Smooth muscle cell (in vitro differentiated cells): ENCODE measurements at regions not wholly inside any gene's neighbourhood (a gene's known extent, or its start where the extent isn't known, plus 50 kb on each side); places are given as distances from the start of the nearest gene placed in this dataset.

Experiments
- DNase-seq: peaks from one replicate; lab custom pipeline; 2025; ENCODE audit not compliant: unreplicated experiment; lab: John Stamatoyannopoulos, UW
- H2AFZ ChIP-seq: fragments of 200-600 bp; sonication (generic); 2 replicates; pipeline ENCODE4 v1.6.0; 2016; ENCODE audit warnings: antibody characterized with exemption, low read depth, mild to moderate bottlenecking
- H3F3A ChIP-seq: fragments of 200-600 bp; sonication (generic); 2 replicates; pipeline ENCODE4 v1.6.0; 2017; ENCODE audit warnings: antibody characterized with exemption, low read depth
- H3K27ac ChIP-seq: fragments of 200-600 bp; sonication (generic); 2 replicates; pipeline ENCODE4 v1.5.1; 2016; ENCODE audit warnings: low read depth, mild to moderate bottlenecking
- H3K27me3 ChIP-seq: fragments of 200-600 bp; sonication (generic); 2 replicates; pipeline ENCODE4 v1.6.1; 2016; ENCODE audit warnings: low read depth, mild to moderate bottlenecking
- H3K36me3 ChIP-seq: fragments of 200-600 bp; sonication (generic); 2 replicates; pipeline ENCODE4 v1.5.1; 2016; ENCODE audit warnings: low read depth
- H3K4me1 ChIP-seq: fragments of 200-600 bp; sonication (generic); 2 replicates; pipeline ENCODE4 v1.5.1; 2016; ENCODE audit warnings: low read depth
- H3K4me2 ChIP-seq: fragments of 200-600 bp; sonication (generic); 2 replicates; pipeline ENCODE4 v1.6.0; 2016; ENCODE audit warnings: mild to moderate bottlenecking
- H3K4me3 ChIP-seq: fragments of 200-600 bp; sonication (generic); 2 replicates; pipeline ENCODE4 v1.5.1; 2016; ENCODE audit warnings: mild to moderate bottlenecking
- H3K79me2 ChIP-seq: fragments of 200-600 bp; sonication (generic); 2 replicates; pipeline ENCODE4 v1.6.0; 2016; ENCODE audit warnings: low read depth, mild to moderate bottlenecking
- H3K9ac ChIP-seq: fragments of 200-600 bp; sonication (generic); 2 replicates; pipeline ENCODE4 v1.6.0; 2016; ENCODE audit warnings: low read depth
- H3K9me3 ChIP-seq: fragments of 200-600 bp; sonication (generic); replicated peaks from 2 replicates; pipeline ENCODE4 v1.5.1; 2016; ENCODE audit warnings: low read depth
- H4K20me1 ChIP-seq: fragments of 200-600 bp; sonication (generic); 2 replicates; pipeline ENCODE4 v1.6.0; 2016; ENCODE audit warnings: low read depth
- CTCF ChIP-seq: fragments of 200-600 bp; sonication (generic); IDR thresholded peaks from 2 replicates; pipeline ENCODE4 v1.5.1; 2017; ENCODE audit warnings: borderline replicate concordance, mild to moderate bottlenecking, antibody characterized with exemption; ENCODE audit not compliant: insufficient read depth, poor library complexity, severe bottlenecking
- WGBS: methylation state at CpG from one replicate; pipeline ENCODE4 v1.1.7; 2016; ENCODE audit warnings: low lambda C conversion rate; 5-methylcytosine and 5-hydroxymethylcytosine counted together

DNA sequence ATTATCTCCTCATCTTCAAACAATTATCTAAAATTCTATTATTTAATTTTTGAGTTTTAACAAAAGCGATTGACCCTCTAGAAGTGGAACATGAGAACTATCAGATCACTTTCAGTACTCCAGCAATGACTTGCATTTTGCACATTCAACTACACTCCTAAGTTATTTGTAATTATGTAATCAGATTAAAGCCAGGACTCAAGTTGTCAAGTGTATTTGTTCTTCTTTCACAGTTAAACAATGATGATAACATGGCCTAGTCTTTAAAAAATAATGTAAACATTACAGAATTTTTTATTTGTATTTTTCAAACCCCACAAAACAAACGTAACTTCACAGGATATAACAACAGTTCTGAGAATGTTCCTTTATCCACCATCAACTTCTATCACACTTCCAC is 2148.9 kb upstream of the ACO1 start:
- H3K4me2 ChIP-seq, result no peak overlapping the region
- no peaks in the 10 kb centered on the region for H3K4me1 ChIP-seq
- H4K20me1 ChIP-seq, result no peaks in the 10 kb centered on the region
- H3K27me3 ChIP-seq, result no peaks in the 10 kb centered on the region
- H3F3A ChIP-seq, result no peaks in the 10 kb centered on the region
- no peak overlapping the region for H3K9ac ChIP-seq
- H3K27ac ChIP-seq, result no peak overlapping the region
- H3K9me3 ChIP-seq, result no peaks in the 10 kb centered on the region
- H3K4me3 ChIP-seq, result no peak overlapping the region
- H3K36me3 ChIP-seq, result no peaks in the 10 kb centered on the region
- no peak for DNase-seq
- no peaks in the 10 kb centered on the region for H3K79me2 ChIP-seq
- TF ChIP-seq CTCF, result no peak
- no peak overlapping the region for H2AFZ ChIP-seq
- WGBS, result 92% methylated on average over 2 of the region's 2 CpGs

GRCh38 chr9:30239878-30240277 is 2144.6 kb upstream of the ACO1 start:
- DNase-seq, result no peak
- Histone ChIP-seq H3K27me3 (no peaks in the 10 kb centered on the region), H3K4me3 (no peak overlapping the region), H3K27ac (no peak overlapping the region), H3K9me3 (no peaks in the 10 kb centered on the region), H2AFZ (no peak overlapping the region), H3F3A (no peaks in the 10 kb centered on the region), H4K20me1 (no peaks in the 10 kb centered on the region), H3K9ac (no peak overlapping the region), H3K4me1 (no peaks in the 10 kb centered on the region), H3K79me2 (no peaks in the 10 kb centered on the region), H3K36me3 (no peaks in the 10 kb centered on the region), H3K4me2 (no peak overlapping the region)
- no peak for TF ChIP-seq CTCF
- WGBS, result 69% methylated on average over 2 of the region's 2 CpGs

GRCh38 chr9:30243467-30243866 is 2141.0 kb upstream of the ACO1 start:
- H3K36me3 ChIP-seq, result no peaks in the 10 kb centered on the region
- H3K27ac ChIP-seq, result no peak overlapping the region
- no peaks in the 10 kb centered on the region for H3K79me2 ChIP-seq
- no peak for TF ChIP-seq CTCF
- no peak overlapping the region for H2AFZ ChIP-seq
- H3K27me3 ChIP-seq, result no peaks in the 10 kb centered on the region
- H3K4me3 ChIP-seq, result no peak overlapping the region
- DNase-seq, result no peak
- no peaks in the 10 kb centered on the region for H3F3A ChIP-seq
- no peaks in the 10 kb centered on the region for H3K9me3 ChIP-seq
- no peak overlapping the region for H3K9ac ChIP-seq
- no peaks in the 10 kb centered on the region for H3K4me1 ChIP-seq
- no peaks in the 10 kb centered on the region for H4K20me1 ChIP-seq
- H3K4me2 ChIP-seq, result no peak overlapping the region

DNA sequence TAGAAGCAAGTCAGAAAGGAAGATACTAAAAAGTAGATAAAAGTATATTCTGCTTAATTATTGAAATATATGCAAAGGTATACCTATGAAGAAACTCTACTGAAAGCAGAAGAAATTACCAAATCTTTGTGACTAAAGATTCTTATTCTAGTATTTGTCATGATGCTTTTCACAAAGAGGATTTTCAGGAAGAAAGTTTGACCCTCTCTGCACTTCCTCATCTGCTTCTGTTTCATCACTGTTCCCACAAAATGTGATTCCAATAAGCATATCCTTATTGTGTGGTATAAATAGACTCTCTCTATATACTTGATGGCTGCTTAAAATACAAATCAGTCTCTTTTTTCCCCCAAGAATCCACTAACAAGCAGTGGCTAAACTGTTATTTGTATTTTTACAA is 2139.6 kb upstream of the ACO1 start:
- no peak overlapping the region for H3K9ac ChIP-seq
- no peak for TF ChIP-seq CTCF
- no peaks in the 10 kb centered on the region for H3K27me3 ChIP-seq
- H3K4me2 ChIP-seq, result no peak overlapping the region
- no peak overlapping the region for H2AFZ ChIP-seq
- DNase-seq, result no peak
- no peaks in the 10 kb centered on the region for H3K36me3 ChIP-seq
- no peaks in the 10 kb centered on the region for H3K79me2 ChIP-seq
- H3K27ac ChIP-seq, result no peak overlapping the region
- no peaks in the 10 kb centered on the region for H3F3A ChIP-seq
- H3K4me1 ChIP-seq, result no peaks in the 10 kb centered on the region
- no peaks in the 10 kb centered on the region for H4K20me1 ChIP-seq
- H3K9me3 ChIP-seq, result no peaks in the 10 kb centered on the region
- H3K4me3 ChIP-seq, result no peak overlapping the region
